ENCODE measurements at regions not wholly inside any gene's neighbourhood (a gene's known extent, or its start where the extent isn't known, plus 50 kb on each side); places are given as distances from the start of the nearest gene placed in this dataset.
"Not testable (repeated sequence)": the region's sequence is repeated elsewhere in the genome, so short reads cannot be mapped to it uniquely, and the experiment has no call there.

- DNase-seq, result peak; percentile 66
Observed at GRCh38 chr13:88622362-88622973, 951.3 kb downstream of the SLITRK5 start.

- no peak for DNase-seq
Observed at GRCh38 chr13:88623150-88623549, 952.0 kb downstream of the SLITRK5 start.

GRCh38 chr13:88627071-88627470 is 955.9 kb downstream of the SLITRK5 start:
- peak; percentile 38 for DNase-seq

- no peak for DNase-seq
Observed at GRCh38 chr13:88628882-88629281, 957.7 kb downstream of the SLITRK5 start.

- DNase-seq, result no peak
Observed at GRCh38 chr13:88637935-88638334, 966.8 kb downstream of the SLITRK5 start.

- no peak for DNase-seq
Observed at GRCh38 chr13:88643233-88643632, 972.1 kb downstream of the SLITRK5 start.

- no peak for DNase-seq
Observed at GRCh38 chr13:88648598-88649373, 977.6 kb downstream of the SLITRK5 start.

GRCh38 chr13:88649855-88650254 is 978.7 kb downstream of the SLITRK5 start:
- DNase-seq, result no peak

GRCh38 chr13:88651531-88651930 is 980.4 kb downstream of the SLITRK5 start:
- no peak for DNase-seq

GRCh38 chr13:88656751-88657150 is 985.6 kb downstream of the SLITRK5 start:
- DNase-seq, result no peak

- DNase-seq, result no peak
Observed at GRCh38 chr13:88670509-88670908, 999.3 kb downstream of the SLITRK5 start.

GRCh38 chr13:88674841-88675240 is 1003.7 kb downstream of the SLITRK5 start:
- no peak for DNase-seq

GRCh38 chr13:88675347-88675996 is 1004.3 kb downstream of the SLITRK5 start:
- no peak for DNase-seq

GRCh38 chr13:88676016-88676415 is 1004.8 kb downstream of the SLITRK5 start:
- DNase-seq, result no peak

- no peak for DNase-seq
Observed at GRCh38 chr13:88685459-88685858, 1014.3 kb downstream of the SLITRK5 start.

GRCh38 chr13:88701551-88701950 is 1030.4 kb downstream of the SLITRK5 start:
- peak; percentile 29 for DNase-seq

GRCh38 chr13:88704600-88705275 is 1033.6 kb downstream of the SLITRK5 start:
- DNase-seq, result no peak

- no peak for DNase-seq
Observed at GRCh38 chr13:88707646-88708045, 1036.5 kb downstream of the SLITRK5 start.

- DNase-seq, result no peak
Observed at GRCh38 chr13:88717946-88718345, 1046.8 kb downstream of the SLITRK5 start.

GRCh38 chr13:88718781-88719180 is 1047.6 kb downstream of the SLITRK5 start:
- no peak for DNase-seq

GRCh38 chr13:88726075-88726474 is 1054.9 kb downstream of the SLITRK5 start:
- no peak for DNase-seq

- not testable (repeated sequence) for DNase-seq
Observed at GRCh38 chr13:88727236-88727635, 1056.1 kb downstream of the SLITRK5 start.

- DNase-seq, result no peak
Observed at GRCh38 chr13:88729605-88730004, 1058.4 kb downstream of the SLITRK5 start.

Measured in HCEC 1CT (cell line).